Peyer's patch (tissue), 4 donors: ENCODE measurements at regions not wholly inside any gene's neighbourhood (a gene's known extent, or its start where the extent isn't known, plus 50 kb on each side); places are given as distances from the start of the nearest gene placed in this dataset.

Experiments used
- CTCF ChIP-seq, 6 experiments: fragments of 450-650 bp in 4 of 6; fragments of 200-600 bp in 2 of 6; sonication (generic) in 1 of 6; IDR thresholded peaks; one replicate each; pipeline ENCODE4 v1.5.1; 2017 to 2019; ENCODE audit warnings: antibody characterized with exemption in 6 of 6, mild to moderate bottlenecking in 3 of 6, moderate library complexity in 1 of 6
- POLR2A ChIP-seq, 2 donors: fragments of 450-650 bp; IDR thresholded peaks; one replicate each; pipeline ENCODE4 v1.5.1; 2017; ENCODE audit warnings: antibody characterized with exemption in 2 of 2, mild to moderate bottlenecking in 2 of 2, moderate library complexity in 2 of 2

- TF ChIP-seq CTCF (IDR thresholded peaks at IDR 0.05) (no peak), POLR2A (IDR thresholded peaks at IDR 0.05) (no peak)
Measured at GRCh38 chr3:147554332-147554731, 145.2 kb downstream of the ZIC1 start.
